HG03139 (cell line): ENCODE measurements at regions not wholly inside any gene's neighbourhood (a gene's known extent, or its start where the extent isn't known, plus 50 kb on each side); places are given as distances from the start of the nearest gene placed in this dataset.

Experiments
- ATAC-seq: cut with Tn5 transposase; IDR thresholded peaks from one replicate; pipeline ENCODE4 v1.9.1; 2021; ENCODE audit not compliant: unreplicated experiment

- no peak for ATAC-seq
Observed at GRCh38 chr5:136701191-136701590, 335.8 kb upstream of the TRPC7 start.

- ATAC-seq: no peak
Observed at GRCh38 chr5:136699651-136700050, 334.3 kb upstream of the TRPC7 start.

DNA sequence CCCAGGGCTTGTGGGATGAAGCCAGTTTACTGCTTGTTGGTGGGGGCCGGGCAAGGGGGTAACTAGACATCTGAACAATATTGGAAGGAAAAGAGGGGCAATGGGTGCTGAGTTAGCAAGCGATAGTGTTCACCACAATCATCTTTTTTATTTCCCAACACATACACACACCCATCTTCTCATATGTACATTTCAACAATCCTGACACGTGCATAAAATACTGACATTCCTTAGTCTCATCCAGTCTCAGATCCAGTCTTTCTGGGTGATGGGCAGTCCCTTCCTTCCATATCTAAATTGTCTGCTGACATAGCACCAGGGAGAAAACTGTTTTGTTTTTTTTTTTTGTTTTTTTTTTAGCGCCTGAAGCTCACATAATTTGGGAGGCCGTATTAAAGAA, 333.6 kb upstream of the TRPC7 start:
- no peak for ATAC-seq

GRCh38 chr5:136694258-136694657, 328.9 kb upstream of the TRPC7 start:
- no peak for ATAC-seq

GRCh38 chr5:136689552-136689951, 324.2 kb upstream of the TRPC7 start:
- no peak for ATAC-seq

GRCh38 chr5:136686192-136686872, 321.0 kb upstream of the TRPC7 start:
- no peak for ATAC-seq

GRCh38 chr5:136682986-136683385, 317.6 kb upstream of the TRPC7 start:
- ATAC-seq: no peak

DNA sequence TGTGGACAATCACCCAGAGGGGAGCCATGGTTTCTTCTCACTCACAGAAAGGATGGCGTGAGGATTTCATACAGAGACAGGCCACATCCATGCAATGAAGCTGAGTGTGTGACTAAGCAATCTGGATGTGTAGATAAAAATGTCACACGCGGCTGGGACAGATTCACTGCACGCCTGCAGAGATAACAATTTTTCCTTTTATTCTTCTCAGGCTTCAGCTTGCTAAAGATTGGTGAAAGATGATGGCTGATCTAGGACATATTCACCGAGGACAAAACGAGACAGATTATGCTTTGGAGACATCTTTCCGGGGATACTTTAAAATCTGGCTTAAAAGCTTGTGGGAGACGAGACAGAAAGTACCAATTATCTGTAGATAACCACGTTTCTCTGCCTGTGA, 313.9 kb upstream of the TRPC7 start:
- no peak for ATAC-seq

DNA sequence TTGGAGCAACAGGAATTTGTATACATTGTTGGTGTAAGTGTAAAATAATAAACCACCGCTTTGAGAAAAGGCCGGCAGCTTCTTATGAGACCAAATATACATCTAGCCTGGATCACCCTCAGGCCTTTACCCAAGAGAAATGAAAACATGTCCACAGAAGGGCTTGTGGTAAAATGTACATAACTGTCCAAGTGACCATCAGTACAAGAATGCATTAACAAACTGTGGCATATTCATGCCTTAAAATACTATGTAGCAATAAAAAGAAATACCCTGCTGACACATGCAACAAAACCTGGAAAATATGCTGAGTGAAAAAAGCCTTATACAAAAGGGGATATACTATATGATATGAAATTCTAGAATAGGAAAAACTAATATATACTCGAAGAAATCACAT, 311.9 kb upstream of the TRPC7 start:
- no peak for ATAC-seq

DNA sequence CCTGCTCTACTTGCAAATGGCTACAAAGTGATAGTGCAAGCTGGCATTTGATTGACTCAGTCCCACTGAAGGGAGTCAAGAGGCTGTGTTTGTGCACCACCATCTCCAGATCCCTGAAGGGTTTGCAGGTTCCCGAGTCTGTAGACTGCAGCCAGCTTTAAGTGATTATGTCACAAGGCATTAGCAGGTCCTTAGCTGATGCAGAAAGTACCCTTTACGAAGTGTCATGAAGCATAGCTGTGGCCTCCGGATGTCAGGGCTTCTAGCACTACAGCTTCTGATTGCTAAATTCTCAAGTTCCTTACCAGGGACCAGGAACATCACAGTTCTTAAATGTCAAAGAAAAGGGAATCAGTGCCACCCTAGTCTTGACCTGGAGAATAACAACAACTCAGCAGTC, 311.3 kb upstream of the TRPC7 start:
- no peak for ATAC-seq

- ATAC-seq: no peak
Observed at GRCh38 chr5:136675769-136676168, 310.4 kb upstream of the TRPC7 start.

DNA sequence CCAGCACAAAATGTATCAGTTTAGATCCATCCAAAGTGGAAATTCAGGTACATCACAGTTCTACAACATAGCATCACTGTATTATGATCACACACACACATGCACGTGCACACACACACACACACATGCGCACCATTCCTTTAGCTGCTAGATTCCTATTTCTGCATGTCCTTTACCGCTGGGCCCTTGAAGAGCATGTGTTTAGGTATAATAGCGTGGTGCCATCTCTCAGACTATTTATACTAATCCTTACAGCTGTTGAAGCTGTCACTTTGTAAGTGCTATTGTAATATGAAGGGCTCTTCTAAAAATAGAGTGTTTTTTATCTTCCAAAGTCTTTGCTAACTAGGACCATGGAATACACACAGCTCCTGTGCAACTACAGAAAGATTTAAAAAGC, 308.8 kb upstream of the TRPC7 start:
- no peak for ATAC-seq

- ATAC-seq: no peak
Observed at GRCh38 chr5:136667789-136668188, 302.4 kb upstream of the TRPC7 start.

DNA sequence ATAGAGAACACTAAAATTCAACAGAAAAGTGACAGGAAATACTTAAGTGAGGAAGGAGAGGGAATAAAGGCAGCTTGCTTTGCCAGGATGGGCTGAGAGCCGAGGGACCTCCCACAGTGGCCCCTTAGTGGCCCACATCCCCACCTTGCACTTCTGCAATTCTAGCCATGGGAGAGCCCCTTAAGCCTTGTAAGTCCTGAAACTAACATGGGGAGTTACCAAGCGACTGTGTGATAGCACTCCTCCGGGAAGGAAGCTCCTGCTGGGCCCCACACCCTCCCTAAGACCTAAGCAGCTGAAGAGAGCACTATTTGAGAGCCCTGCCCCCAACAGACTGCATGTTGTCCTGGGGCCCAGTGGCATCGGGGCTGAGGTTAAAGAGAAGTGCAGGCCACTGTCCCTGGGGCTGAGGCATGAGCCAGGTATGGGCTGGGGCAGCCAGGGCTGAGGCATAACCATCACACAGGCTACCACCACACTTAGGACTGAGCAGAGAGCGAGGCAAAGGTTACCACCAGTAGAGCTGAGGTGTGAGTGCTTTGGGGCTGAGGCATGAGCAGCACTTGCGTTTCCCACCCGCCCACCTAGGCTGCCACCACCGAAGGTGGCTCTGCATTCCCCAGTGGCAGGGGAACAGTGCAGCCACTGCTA, 301.8 kb upstream of the TRPC7 start:
- no peak for ATAC-seq

- ATAC-seq: no peak
Observed at GRCh38 chr5:136665331-136665730, 300.0 kb upstream of the TRPC7 start.

DNA sequence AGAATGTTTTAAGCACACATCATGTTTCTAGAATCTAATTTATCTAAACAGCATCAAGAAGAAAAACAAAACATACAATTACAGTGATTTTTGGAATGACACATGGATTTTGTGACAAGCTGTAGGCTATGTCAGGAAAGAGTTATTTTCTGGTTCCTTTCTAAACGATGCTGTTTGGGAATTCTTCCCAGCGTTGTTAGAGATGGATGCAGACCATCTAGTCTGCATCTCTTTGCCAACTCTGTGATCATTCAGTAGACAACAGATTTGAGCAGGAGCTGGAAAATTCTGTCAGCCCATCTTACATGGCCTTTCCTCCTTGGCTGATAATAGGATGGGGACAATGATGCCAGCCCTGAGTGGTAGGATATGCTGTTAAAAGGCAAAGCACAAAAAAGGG, 295.7 kb upstream of the TRPC7 start:
- ATAC-seq: no peak

DNA sequence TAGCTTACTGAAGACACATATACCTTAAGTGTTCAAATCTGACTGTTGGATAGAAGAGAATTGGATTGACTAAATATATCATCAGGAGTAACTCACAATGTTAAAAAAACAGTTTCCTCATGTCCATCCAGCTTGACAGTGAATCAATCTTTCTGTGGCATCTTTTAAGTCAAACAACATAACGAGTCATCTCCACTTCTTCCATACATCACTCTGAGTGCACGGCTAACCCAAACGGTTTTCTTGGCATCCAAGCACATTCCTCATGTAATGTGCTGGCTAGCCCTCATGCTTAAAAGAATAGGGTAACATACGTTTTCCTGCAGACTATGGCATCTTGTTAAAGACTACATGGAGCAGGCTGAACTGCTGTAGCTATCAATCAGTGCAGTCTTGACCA, 291.5 kb upstream of the TRPC7 start:
- ATAC-seq: no peak

- no peak for ATAC-seq
Observed at GRCh38 chr5:136655468-136655867, 290.1 kb upstream of the TRPC7 start.

- ATAC-seq: no peak
Observed at GRCh38 chr5:136646915-136647314, 281.6 kb upstream of the TRPC7 start.

GRCh38 chr5:136642976-136643375, 277.6 kb upstream of the TRPC7 start:
- ATAC-seq: no peak

DNA sequence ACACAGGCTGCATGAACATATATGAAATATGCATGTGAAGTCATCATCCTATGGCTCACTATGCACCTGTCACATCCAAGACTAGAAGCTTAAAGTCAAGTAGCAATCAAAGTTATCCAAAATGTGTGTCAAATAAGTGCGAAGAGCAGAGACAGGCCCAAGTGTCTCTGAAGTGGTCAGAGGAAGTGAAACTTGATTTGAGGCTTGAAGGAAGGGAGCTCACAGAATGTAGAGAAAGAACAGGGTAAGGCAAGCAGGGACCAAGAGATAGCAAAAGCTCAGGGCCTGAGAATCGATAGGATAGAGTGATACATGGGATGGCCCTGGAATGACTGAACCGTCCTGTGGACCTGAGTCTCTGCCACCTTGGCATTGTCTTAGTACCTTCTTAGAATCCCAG, 274.3 kb upstream of the TRPC7 start:
- no peak for ATAC-seq

- ATAC-seq: no peak
Observed at GRCh38 chr5:136638084-136638483, 272.7 kb upstream of the TRPC7 start.

- ATAC-seq: no peak
Observed at GRCh38 chr5:136636001-136636400, 270.7 kb upstream of the TRPC7 start.
